WTC11 (cell line): ENCODE measurements at regions not wholly inside any gene's neighbourhood (a gene's known extent, or its start where the extent isn't known, plus 50 kb on each side); places are given as distances from the start of the nearest gene placed in this dataset.

Source experiments
- AFF4 ChIP-seq: sonication (generic); formaldehyde crosslinking; IDR thresholded peaks from 2 replicates; pipeline ENCODE4 v1.8.1; 2023; ENCODE audit warnings: mild to moderate bottlenecking, missing genetic modification reagents, borderline replicate concordance
- ARID4B ChIP-seq: sonication (generic); formaldehyde crosslinking; IDR thresholded peaks from 2 replicates; pipeline ENCODE4 v1.8.0; 2023; ENCODE audit warnings: missing genetic modification reagents, mild to moderate bottlenecking, borderline replicate concordance
- CTCF ChIP-seq: fragments of 200-600 bp; IDR thresholded peaks from 2 replicates; pipeline ENCODE4 v1.8.0; 2022; ENCODE audit warnings: antibody characterized with exemption
- E2F4 ChIP-seq: sonication (generic); formaldehyde crosslinking; IDR thresholded peaks from 2 replicates; pipeline ENCODE4 v1.8.1; 2022; ENCODE audit warnings: low read depth, mild to moderate bottlenecking, moderate library complexity, missing genetic modification reagents, borderline replicate concordance
- E2F5 ChIP-seq: sonication (generic); formaldehyde crosslinking; IDR thresholded peaks from 2 replicates; pipeline ENCODE4 v1.8.1; 2022; ENCODE audit warnings: mild to moderate bottlenecking, moderate library complexity, missing genetic modification reagents
- IRF2 ChIP-seq: sonication (generic); formaldehyde crosslinking; IDR thresholded peaks from 2 replicates; pipeline ENCODE4 v1.8.0; 2022; ENCODE audit warnings: low read depth, missing genetic modification reagents, borderline replicate concordance
- NR2C2 ChIP-seq: sonication (generic); formaldehyde crosslinking; IDR thresholded peaks from 2 replicates; pipeline ENCODE4 v1.8.0; 2022; ENCODE audit warnings: mild to moderate bottlenecking, missing genetic modification reagents
- USF2 ChIP-seq: sonication (generic); formaldehyde crosslinking; IDR thresholded peaks from 2 replicates; pipeline ENCODE4 v1.8.1; 2023; ENCODE audit warnings: mild to moderate bottlenecking, missing genetic modification reagents, moderate library complexity
- ZMAT4 ChIP-seq: fragments of 250-450 bp; sonication (Bioruptor Pico); IDR thresholded peaks from 2 replicates; pipeline ENCODE4 v1.9.0; 2021; ENCODE audit warnings: mild to moderate bottlenecking
- ZNF121 ChIP-seq: sonication (generic); formaldehyde crosslinking; IDR thresholded peaks from 2 replicates; pipeline ENCODE4 v1.8.0; 2023; ENCODE audit warnings: missing genetic modification reagents
- ZNF263 ChIP-seq: sonication (generic); formaldehyde crosslinking; IDR thresholded peaks from 2 replicates; pipeline ENCODE4 v1.8.1; 2022; ENCODE audit warnings: low read depth, mild to moderate bottlenecking, moderate library complexity, missing genetic modification reagents
- ZNF423 ChIP-seq: fragments of 250-450 bp; sonication (Bioruptor Pico); IDR thresholded peaks from 2 replicates; pipeline ENCODE4 v2.1.2; 2022; ENCODE audit warnings: mild to moderate bottlenecking, moderate library complexity
- ZNF532 ChIP-seq: fragments of 250-450 bp; sonication (Bioruptor Pico); IDR thresholded peaks from 2 replicates; pipeline ENCODE4 v1.9.0; 2021; ENCODE audit warnings: mild to moderate bottlenecking, borderline replicate concordance

- TF ChIP-seq CTCF (no peak), AFF4 (CRISPR knock-in tag) (no peak), IRF2 (no peak), ZNF532 (no peak), ZMAT4 (CRISPR knock-in tag) (no peak), ZNF121 (CRISPR knock-in tag) (no peak), E2F4 (CRISPR knock-in tag) (no peak), NR2C2 (CRISPR knock-in tag) (no peak), ZNF263 (CRISPR knock-in tag) (no peak), ARID4B (CRISPR knock-in tag) (no peak), ZNF423 (no peak), USF2 (CRISPR knock-in tag) (no peak), E2F5 (CRISPR knock-in tag) (no peak)
Observed at GRCh38 chr2:206881708-206882410, 57.5 kb upstream of the CPO start.
